SK-N-SH (cell line): ENCODE measurements at regions not wholly inside any gene's neighbourhood (a gene's known extent, or its start where the extent isn't known, plus 50 kb on each side); places are given as distances from the start of the nearest gene placed in this dataset.

Experiments
- FOXJ3 ChIP-seq: sonication (generic); formaldehyde crosslinking; IDR thresholded peaks from 2 replicates; pipeline ENCODE4 v1.5.1; 2020; ENCODE audit warnings: mild to moderate bottlenecking, missing genetic modification reagents
- GABPA ChIP-seq: IDR thresholded peaks from 2 replicates; pipeline ENCODE4 v1.4.0; 2012; ENCODE audit warnings: low read depth, mild to moderate bottlenecking
- TF ChIP-seq, protein P1 (sequence below): fragments of 200-600 bp; sonication (generic); IDR thresholded peaks from 2 replicates; pipeline ENCODE4 v1.6.1; 2017; ENCODE audit warnings: antibody characterized with exemption, mild to moderate bottlenecking, moderate library complexity

DNA sequence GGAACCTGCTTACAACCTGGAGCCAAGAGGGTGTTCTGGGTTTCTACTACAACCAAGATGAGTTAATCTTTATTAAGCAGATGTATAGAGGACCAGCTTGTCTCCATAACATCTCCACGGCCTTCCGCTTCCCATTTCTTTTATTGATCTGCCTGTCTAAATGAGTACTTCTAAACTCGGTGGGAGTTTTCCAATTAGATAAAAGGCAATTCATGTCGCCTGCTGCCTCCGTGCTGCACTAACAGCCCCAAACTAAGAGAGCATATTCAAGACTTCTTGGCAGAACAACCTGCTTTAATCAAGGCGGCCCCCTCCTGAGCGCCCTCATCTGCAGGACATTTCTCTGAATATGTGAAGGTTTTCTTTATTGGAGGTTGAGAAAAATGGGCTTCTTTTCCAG, 270.1 kb downstream of the PDCD6IP start:
- TF ChIP-seq FOXJ3 (CRISPR knock-in tag) (no peak), GABPA (no peak)
- TF ChIP-seq, protein P1, sequence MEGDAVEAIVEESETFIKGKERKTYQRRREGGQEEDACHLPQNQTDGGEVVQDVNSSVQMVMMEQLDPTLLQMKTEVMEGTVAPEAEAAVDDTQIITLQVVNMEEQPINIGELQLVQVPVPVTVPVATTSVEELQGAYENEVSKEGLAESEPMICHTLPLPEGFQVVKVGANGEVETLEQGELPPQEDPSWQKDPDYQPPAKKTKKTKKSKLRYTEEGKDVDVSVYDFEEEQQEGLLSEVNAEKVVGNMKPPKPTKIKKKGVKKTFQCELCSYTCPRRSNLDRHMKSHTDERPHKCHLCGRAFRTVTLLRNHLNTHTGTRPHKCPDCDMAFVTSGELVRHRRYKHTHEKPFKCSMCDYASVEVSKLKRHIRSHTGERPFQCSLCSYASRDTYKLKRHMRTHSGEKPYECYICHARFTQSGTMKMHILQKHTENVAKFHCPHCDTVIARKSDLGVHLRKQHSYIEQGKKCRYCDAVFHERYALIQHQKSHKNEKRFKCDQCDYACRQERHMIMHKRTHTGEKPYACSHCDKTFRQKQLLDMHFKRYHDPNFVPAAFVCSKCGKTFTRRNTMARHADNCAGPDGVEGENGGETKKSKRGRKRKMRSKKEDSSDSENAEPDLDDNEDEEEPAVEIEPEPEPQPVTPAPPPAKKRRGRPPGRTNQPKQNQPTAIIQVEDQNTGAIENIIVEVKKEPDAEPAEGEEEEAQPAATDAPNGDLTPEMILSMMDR = no peak
